Pancreas (tissue), 10 donors: ENCODE measurements at regions not wholly inside any gene's neighbourhood (a gene's known extent, or its start where the extent isn't known, plus 50 kb on each side); places are given as distances from the start of the nearest gene placed in this dataset.

Source experiments
- ATAC-seq, 4 donors: fragments of 200-7000 bp; cut with Tn5 transposase; one replicate each; pipeline versions ENCODE4 v1.8.0 to v1.9.1; 2020; ENCODE audit warnings: mild to moderate bottlenecking in 4 of 4, moderate library complexity in 4 of 4
- DNase-seq, 6 donors: peaks; one replicate each; pipeline ENCODE4 v3.0.0-alpha.2; 2020
- FAIRE-seq: peaks from 2 replicates; lab custom pipeline; 2012; peaks lifted over from hg19 to GRCh38; lab: Jason Lieb, UNC
- H3K27ac ChIP-seq, 4 donors: fragments of 200-600 bp; sonication (generic); 1 replicate in 3 of 4; 2 replicates in 1 of 4; pipeline versions ENCODE4 v1.5.0 to v1.8.0; 2020
- H3K27me3 ChIP-seq, 4 donors: fragments of 200-600 bp; one replicate each; pipeline ENCODE4 v1.8.0; 2021
- H3K36me3 ChIP-seq, 3 donors: fragments of 200-600 bp; sonication (generic) in 1 of 3; one replicate each; pipeline versions ENCODE4 v1.5.0 to v1.8.0; 2020 to 2021
- H3K4me1 ChIP-seq, 3 donors: fragments of 200-600 bp; one replicate each; pipeline ENCODE4 v1.8.0; 2021
- H3K4me3 ChIP-seq, 4 donors: fragments of 200-600 bp; sonication (generic) in 2 of 4; one replicate each; pipeline versions ENCODE4 v1.5.0 to v1.8.0; 2020 to 2021
- H3K9me3 ChIP-seq, 4 donors: fragments of 200-600 bp; one replicate each; pipeline ENCODE4 v1.8.0; 2021
- WGBS, 2 donors: extraction: QIAGEN DNeasy Blood & Tissue Kit; methylation state at CpG; one replicate each; pipeline ENCODE4 v1.1.7; 2013; 5-methylcytosine and 5-hydroxymethylcytosine counted together
- intact Hi-C, 3 donors: fragments of 100-400 bp; cut with DNase I; formaldehyde crosslinking; loops; one replicate each; pipeline versions ENCODE4 v1.11.1 to v1.14.2; 2022
- TF ChIP-seq, protein P1 (sequence below), 4 donors: fragments of 200-600 bp; sonication (generic) in 3 of 4; IDR thresholded peaks; one replicate each; pipeline versions ENCODE4 v1.5.0 to v1.8.0; 2021; ENCODE audit warnings: antibody characterized with exemption in 4 of 4
- donor health status: healthy with polysubstance abuse.
- donor health status: DM: no; HTN: no; CAD: no; lungs with moderate emphysema.
- donor health status: DM: no; HTN: no; CAD: no.
- donor health status: control.
- donor health status: control.
- donor health status: Bipolar disorder and iron deficiency.
- donor health status: DM: yes; HTN: yes; CAD: no.
- donor health status: DM: no; HTN: no; CAD: no.
- donor health status: DM: no; HTN: no; CAD: no.
- donor health status: DM: yes; HTN: yes; CAD: no.

DNA sequence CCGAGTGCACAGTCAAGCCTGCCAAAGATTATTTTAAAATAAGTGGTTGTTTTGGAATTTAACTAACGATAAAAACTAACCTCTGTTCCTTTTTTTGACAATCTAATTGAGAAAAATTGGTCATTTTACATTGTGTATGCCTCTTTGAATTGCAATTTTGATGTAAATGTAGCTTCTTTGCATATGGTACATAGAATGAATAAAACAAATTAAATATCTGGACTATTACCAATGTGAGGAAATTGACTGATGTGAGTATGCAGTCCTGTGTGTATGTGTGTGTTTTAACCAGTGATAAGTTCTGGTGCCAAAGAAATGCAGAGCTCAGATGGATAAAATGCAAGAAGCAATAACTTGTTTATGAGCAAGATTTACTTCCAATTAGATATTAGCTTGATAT, 281.3 kb upstream of the ZP4 start:
- DNase-seq (no peak), FAIRE-seq (no peak), ATAC-seq (no peak)
- TF ChIP-seq, protein P1, sequence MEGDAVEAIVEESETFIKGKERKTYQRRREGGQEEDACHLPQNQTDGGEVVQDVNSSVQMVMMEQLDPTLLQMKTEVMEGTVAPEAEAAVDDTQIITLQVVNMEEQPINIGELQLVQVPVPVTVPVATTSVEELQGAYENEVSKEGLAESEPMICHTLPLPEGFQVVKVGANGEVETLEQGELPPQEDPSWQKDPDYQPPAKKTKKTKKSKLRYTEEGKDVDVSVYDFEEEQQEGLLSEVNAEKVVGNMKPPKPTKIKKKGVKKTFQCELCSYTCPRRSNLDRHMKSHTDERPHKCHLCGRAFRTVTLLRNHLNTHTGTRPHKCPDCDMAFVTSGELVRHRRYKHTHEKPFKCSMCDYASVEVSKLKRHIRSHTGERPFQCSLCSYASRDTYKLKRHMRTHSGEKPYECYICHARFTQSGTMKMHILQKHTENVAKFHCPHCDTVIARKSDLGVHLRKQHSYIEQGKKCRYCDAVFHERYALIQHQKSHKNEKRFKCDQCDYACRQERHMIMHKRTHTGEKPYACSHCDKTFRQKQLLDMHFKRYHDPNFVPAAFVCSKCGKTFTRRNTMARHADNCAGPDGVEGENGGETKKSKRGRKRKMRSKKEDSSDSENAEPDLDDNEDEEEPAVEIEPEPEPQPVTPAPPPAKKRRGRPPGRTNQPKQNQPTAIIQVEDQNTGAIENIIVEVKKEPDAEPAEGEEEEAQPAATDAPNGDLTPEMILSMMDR (IDR thresholded peaks at IDR 0.05), result no peak
- Histone ChIP-seq H3K4me1 (no peaks in the 10 kb centered on the region), H3K27ac (no peak overlapping the region), H3K4me3 (no peak overlapping the region), H3K36me3 (no peaks in the 10 kb centered on the region), H3K27me3 (no peaks in the 10 kb centered on the region), H3K9me3 (no peaks in the 10 kb centered on the region)
- intact Hi-C loops, result no loop called here
- 61 to 67% methylated on average over 2 of the region's 2 CpGs for WGBS, 2 donors

DNA sequence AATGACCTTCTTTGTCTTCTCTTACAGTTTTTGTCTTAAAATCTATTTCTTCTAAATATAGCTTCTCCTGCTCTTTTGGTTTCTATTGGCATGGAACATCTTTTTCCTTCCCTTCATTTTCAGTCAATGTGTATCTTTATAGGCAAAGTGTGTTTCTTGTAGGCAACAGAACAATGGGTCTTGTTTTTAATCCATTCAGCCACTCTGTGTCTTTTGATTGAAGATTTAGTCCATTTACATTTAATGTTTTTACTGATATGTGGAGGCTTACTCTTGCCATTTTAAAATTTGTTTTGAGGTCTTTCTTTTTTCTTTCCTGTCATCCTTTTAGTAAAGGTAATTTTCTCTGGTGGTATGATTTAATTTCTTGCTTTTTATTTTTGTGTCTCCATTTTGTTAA, 271.2 kb upstream of the ZP4 start:
- no peaks in the 10 kb centered on the region for H3K4me1 ChIP-seq
- ATAC-seq, result no peak
- TF ChIP-seq, protein P1 (IDR thresholded peaks at IDR 0.05), result no peak
- H3K27ac ChIP-seq, result no peak overlapping the region
- H3K36me3 ChIP-seq, result no peaks in the 10 kb centered on the region
- H3K27me3 ChIP-seq, result no peaks in the 10 kb centered on the region
- FAIRE-seq, result no peak
- no peak overlapping the region for H3K4me3 ChIP-seq
- DNase-seq, result no peak
- intact Hi-C loops, result no loop called here
- no peaks in the 10 kb centered on the region for H3K9me3 ChIP-seq

DNA sequence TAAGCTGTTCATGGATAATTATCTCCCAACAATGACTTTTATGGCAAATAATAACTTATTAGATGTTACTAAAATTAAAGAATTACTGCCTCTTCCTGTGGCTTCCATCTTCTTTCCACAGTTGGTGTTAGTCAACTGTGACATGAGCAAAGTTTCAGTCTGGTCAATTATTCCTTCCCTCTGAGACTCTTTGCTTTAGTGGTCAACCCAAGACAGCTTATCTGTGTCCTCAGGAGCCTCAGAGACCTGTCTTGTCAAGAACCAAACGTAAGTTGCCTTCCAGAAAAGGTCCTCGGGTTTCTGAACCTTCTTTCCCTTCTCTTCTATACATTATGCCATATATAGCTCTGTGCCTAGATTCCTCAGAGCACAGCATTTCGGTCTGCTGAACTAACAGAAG, 263.2 kb upstream of the ZP4 start:
- no peaks in the 10 kb centered on the region for H3K36me3 ChIP-seq
- no peaks in the 10 kb centered on the region for H3K27me3 ChIP-seq
- no peak overlapping the region for H3K27ac ChIP-seq
- WGBS, 2 donors, result 38 to 60% methylated on average over 3 of the region's 3 CpGs
- DNase-seq (no peak), ATAC-seq (no peak), FAIRE-seq (no peak)
- TF ChIP-seq, protein P1 (IDR thresholded peaks at IDR 0.05), result no peak
- intact Hi-C loops, result no loop called here
- no peak overlapping the region for H3K4me3 ChIP-seq
- H3K4me1 ChIP-seq, result no peaks in the 10 kb centered on the region
- no peaks in the 10 kb centered on the region for H3K9me3 ChIP-seq

DNA sequence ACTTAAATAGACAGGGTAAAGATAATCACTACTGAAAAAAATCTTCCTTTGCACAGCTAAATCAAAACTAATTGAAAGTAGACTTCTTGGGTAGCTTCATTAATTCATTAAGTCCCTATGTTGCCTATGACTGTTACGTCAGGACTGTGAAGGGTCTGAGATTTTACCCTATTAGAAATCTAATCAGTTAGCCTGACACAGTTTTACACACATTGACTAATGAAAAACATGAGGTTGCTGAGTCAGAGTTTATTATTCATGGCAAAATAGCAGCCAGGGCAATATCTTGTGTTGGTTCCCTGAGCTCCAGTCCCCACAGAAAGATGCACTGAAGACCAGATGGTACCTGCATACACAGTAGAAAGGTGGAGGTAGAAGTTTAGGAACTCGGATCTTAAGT, 262.5 kb upstream of the ZP4 start:
- FAIRE-seq, result no peak

DNA sequence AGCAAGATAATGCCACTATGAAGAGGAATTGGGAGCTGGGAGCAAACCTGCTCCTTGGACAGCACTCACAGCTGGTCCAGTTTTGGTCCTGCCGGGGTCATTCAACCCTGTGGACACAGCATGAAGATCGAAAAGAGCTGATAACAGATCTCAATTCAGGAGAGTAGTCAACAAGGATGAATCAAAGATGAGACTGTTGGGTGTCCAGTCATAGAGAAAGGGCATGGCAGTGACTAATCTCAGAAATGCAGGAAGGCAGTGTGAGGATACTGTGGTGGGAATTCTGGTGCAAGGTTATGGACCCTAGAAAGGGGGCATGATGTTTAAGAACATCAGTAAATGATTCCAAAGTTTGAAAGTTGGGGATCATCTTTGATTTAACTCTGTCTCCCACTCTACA, 261.4 kb upstream of the ZP4 start:
- Histone ChIP-seq H3K27ac (no peak overlapping the region), H3K36me3 (no peaks in the 10 kb centered on the region), H3K4me1 (no peaks in the 10 kb centered on the region), H3K4me3 (no peak overlapping the region), H3K27me3 (no peaks in the 10 kb centered on the region), H3K9me3 (no peaks in the 10 kb centered on the region)
- ATAC-seq (no peak), FAIRE-seq (no peak), DNase-seq (no peak)
- TF ChIP-seq, protein P1 (IDR thresholded peaks at IDR 0.05), result no peak
- intact Hi-C loops, result no loop called here
- 62 to 70% methylated on average over 2 of the region's 2 CpGs for WGBS, 2 donors

More for the DNA sequence above, 262.5 kb upstream of the ZP4 start:
- Histone ChIP-seq H3K4me3 (no peak overlapping the region), H3K4me1 (no peaks in the 10 kb centered on the region), H3K27me3 (no peaks in the 10 kb centered on the region), H3K9me3 (no peaks in the 10 kb centered on the region), H3K36me3 (no peaks in the 10 kb centered on the region), H3K27ac (no peak overlapping the region)
- DNase-seq, result no peak
- intact Hi-C loops, result no loop called here
- no peak for ATAC-seq
- 56 to 65% methylated on average over 2 of the region's 2 CpGs for WGBS, 2 donors
- TF ChIP-seq, protein P1 (IDR thresholded peaks at IDR 0.05), result no peak
